ENCODE measurements at regions not wholly inside any gene's neighbourhood (a gene's known extent, or its start where the extent isn't known, plus 50 kb on each side); places are given as distances from the start of the nearest gene placed in this dataset.

GRCh38 chr4:28313729-28314713, 1453.4 kb downstream of the STIM2 start:
- TF ChIP-seq, protein P1, sequence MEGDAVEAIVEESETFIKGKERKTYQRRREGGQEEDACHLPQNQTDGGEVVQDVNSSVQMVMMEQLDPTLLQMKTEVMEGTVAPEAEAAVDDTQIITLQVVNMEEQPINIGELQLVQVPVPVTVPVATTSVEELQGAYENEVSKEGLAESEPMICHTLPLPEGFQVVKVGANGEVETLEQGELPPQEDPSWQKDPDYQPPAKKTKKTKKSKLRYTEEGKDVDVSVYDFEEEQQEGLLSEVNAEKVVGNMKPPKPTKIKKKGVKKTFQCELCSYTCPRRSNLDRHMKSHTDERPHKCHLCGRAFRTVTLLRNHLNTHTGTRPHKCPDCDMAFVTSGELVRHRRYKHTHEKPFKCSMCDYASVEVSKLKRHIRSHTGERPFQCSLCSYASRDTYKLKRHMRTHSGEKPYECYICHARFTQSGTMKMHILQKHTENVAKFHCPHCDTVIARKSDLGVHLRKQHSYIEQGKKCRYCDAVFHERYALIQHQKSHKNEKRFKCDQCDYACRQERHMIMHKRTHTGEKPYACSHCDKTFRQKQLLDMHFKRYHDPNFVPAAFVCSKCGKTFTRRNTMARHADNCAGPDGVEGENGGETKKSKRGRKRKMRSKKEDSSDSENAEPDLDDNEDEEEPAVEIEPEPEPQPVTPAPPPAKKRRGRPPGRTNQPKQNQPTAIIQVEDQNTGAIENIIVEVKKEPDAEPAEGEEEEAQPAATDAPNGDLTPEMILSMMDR (IDR thresholded peaks at IDR 0.05; ENCODE audit: partially characterized antibody, unreplicated experiment), result no peak
- no peak for DNase-seq
- H3K4me3 Mint-ChIP-seq (ENCODE audit: unreplicated experiment), result no peak overlapping the region
- H3K27me3 Mint-ChIP-seq (ENCODE audit: unreplicated experiment), result no peaks in the 10 kb centered on the region
- no peaks in the 10 kb centered on the region for H3K36me3 Mint-ChIP-seq (ENCODE audit: unreplicated experiment)
- H3K27ac Mint-ChIP-seq (ENCODE audit: unreplicated experiment), result no peak overlapping the region
- no peaks in the 10 kb centered on the region for H3K9me3 Mint-ChIP-seq (ENCODE audit: unreplicated experiment)
- H3K4me1 Mint-ChIP-seq (ENCODE audit: low read depth, unreplicated experiment), result no peaks in the 10 kb centered on the region

DNA sequence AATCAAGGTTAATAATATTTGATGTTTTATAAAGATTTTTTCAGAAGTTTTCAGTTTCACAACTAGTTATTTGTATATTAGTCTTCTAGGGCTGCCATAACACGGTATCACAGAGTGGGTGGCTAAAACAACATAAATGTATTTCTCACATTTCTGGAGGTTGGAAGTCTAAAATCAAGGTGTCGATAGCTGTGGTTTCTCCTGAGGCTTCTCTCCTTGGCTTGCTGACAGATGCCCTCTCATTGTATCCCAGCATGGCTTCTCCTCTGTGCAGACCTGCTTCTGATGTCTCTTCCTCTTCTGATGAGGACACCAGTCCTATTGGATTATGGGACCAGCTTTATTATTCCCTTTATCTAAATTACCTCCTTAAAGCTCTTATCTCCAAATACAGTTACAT, 1456.6 kb downstream of the STIM2 start:
- Mint-ChIP-seq H3K36me3 (ENCODE audit: unreplicated experiment) (no peaks in the 10 kb centered on the region), H3K27me3 (ENCODE audit: unreplicated experiment) (no peaks in the 10 kb centered on the region), H3K4me1 (ENCODE audit: low read depth, unreplicated experiment) (no peaks in the 10 kb centered on the region), H3K27ac (ENCODE audit: unreplicated experiment) (no peak overlapping the region), H3K9me3 (ENCODE audit: unreplicated experiment) (no peaks in the 10 kb centered on the region), H3K4me3 (ENCODE audit: unreplicated experiment) (no peak overlapping the region)
- no peak for DNase-seq
- TF ChIP-seq, protein P1 (IDR thresholded peaks at IDR 0.05; ENCODE audit: partially characterized antibody, unreplicated experiment), result no peak

- no peak overlapping the region for H3K27ac Mint-ChIP-seq (ENCODE audit: unreplicated experiment)
- DNase-seq, result no peak
- H3K36me3 Mint-ChIP-seq (ENCODE audit: unreplicated experiment), result no peaks in the 10 kb centered on the region
- H3K4me3 Mint-ChIP-seq (ENCODE audit: unreplicated experiment), result no peak overlapping the region
- H3K27me3 Mint-ChIP-seq (ENCODE audit: unreplicated experiment), result no peaks in the 10 kb centered on the region
- TF ChIP-seq, protein P1 (IDR thresholded peaks at IDR 0.05; ENCODE audit: partially characterized antibody, unreplicated experiment), result no peak
- H3K4me1 Mint-ChIP-seq (ENCODE audit: low read depth, unreplicated experiment), result no peaks in the 10 kb centered on the region
- H3K9me3 Mint-ChIP-seq (ENCODE audit: unreplicated experiment), result no peaks in the 10 kb centered on the region
Observed at GRCh38 chr4:28334249-28334648, 1473.6 kb downstream of the STIM2 start.

DNA sequence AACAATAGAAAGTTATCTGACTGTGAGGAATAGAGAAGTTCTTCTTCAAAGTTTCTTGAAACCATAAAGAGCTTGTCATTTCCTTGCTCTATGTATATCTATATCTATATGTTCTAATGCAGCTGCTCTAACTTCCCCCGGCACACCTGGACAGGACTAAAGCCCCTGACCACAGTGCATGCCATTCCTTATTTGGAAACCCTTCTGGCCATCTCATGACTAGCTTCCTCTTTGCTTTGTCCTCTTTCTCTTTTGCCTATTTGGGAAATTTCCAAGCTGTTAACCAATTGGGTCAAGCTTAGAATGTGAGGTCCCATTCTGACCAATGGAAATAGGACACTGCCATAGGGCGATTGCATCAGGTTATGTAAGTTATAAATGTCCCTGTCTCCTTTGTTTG, 1481.1 kb downstream of the STIM2 start:
- no peak overlapping the region for H3K4me3 Mint-ChIP-seq (ENCODE audit: unreplicated experiment)
- H3K27ac Mint-ChIP-seq (ENCODE audit: unreplicated experiment), result no peak overlapping the region
- H3K4me1 Mint-ChIP-seq (ENCODE audit: low read depth, unreplicated experiment), result no peaks in the 10 kb centered on the region
- TF ChIP-seq, protein P1 (IDR thresholded peaks at IDR 0.05; ENCODE audit: partially characterized antibody, unreplicated experiment), result no peak
- H3K27me3 Mint-ChIP-seq (ENCODE audit: unreplicated experiment), result no peaks in the 10 kb centered on the region
- DNase-seq, result no peak
- H3K9me3 Mint-ChIP-seq (ENCODE audit: unreplicated experiment), result peaks cover 2% of the 10 kb centered on the region
- peaks cover 5% of the 10 kb centered on the region for H3K36me3 Mint-ChIP-seq (ENCODE audit: unreplicated experiment)

DNA sequence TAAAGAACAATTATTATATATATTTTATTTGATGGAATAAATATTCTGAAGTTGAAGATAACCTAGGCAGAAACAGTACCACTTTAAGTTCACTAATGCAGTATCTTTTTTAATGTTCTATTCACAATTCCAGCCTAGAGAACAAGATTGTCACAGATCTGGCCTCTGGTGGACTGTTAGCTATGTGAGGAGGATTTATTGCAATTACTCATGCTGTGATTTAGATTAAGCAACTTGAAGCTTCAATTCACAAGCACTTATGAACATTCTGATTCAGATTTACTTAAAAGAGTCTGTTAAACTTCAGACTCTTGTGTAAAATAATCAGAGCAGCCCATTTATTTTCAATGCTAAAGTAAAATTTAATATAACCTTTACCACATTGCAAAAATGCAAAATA, 1489.8 kb downstream of the STIM2 start:
- Mint-ChIP-seq H3K27ac (ENCODE audit: unreplicated experiment) (no peak overlapping the region), H3K27me3 (ENCODE audit: unreplicated experiment) (no peaks in the 10 kb centered on the region), H3K36me3 (ENCODE audit: unreplicated experiment) (no peaks in the 10 kb centered on the region), H3K4me3 (ENCODE audit: unreplicated experiment) (no peak overlapping the region), H3K9me3 (ENCODE audit: unreplicated experiment) (no peaks in the 10 kb centered on the region), H3K4me1 (ENCODE audit: low read depth, unreplicated experiment) (peaks cover 12% of the 10 kb centered on the region)
- TF ChIP-seq, protein P1 (IDR thresholded peaks at IDR 0.05; ENCODE audit: partially characterized antibody, unreplicated experiment), result no peak
- no peak for DNase-seq

All from glutamatergic neuron (in vitro differentiated cells).